ENCODE measurements at regions not wholly inside any gene's neighbourhood (a gene's known extent, or its start where the extent isn't known, plus 50 kb on each side); places are given as distances from the start of the nearest gene placed in this dataset.
"Not testable (repeated sequence)": the region's sequence is repeated elsewhere in the genome, so short reads cannot be mapped to it uniquely, and the experiment has no call there.

- DNase-seq (ENCODE audit: low read depth), result no peak
Measured at GRCh38 chr2:138271467-138271866, 230.1 kb upstream of the SPOPL start.

GRCh38 chr2:138272524-138273195, 228.9 kb upstream of the SPOPL start:
- no peak for DNase-seq (ENCODE audit: low read depth)

GRCh38 chr2:138273280-138273679, 228.3 kb upstream of the SPOPL start:
- DNase-seq (ENCODE audit: low read depth), result not testable (repeated sequence)

GRCh38 chr2:138274421-138275291, 226.9 kb upstream of the SPOPL start:
- DNase-seq (ENCODE audit: low read depth), result no peak

GRCh38 chr2:138275292-138275690, 226.3 kb upstream of the SPOPL start:
- no peak for DNase-seq (ENCODE audit: low read depth)

GRCh38 chr2:138275881-138276280, 225.7 kb upstream of the SPOPL start:
- DNase-seq (ENCODE audit: low read depth), result no peak

GRCh38 chr2:138276339-138276738, 225.2 kb upstream of the SPOPL start:
- no peak for DNase-seq (ENCODE audit: low read depth)

- no peak for DNase-seq (ENCODE audit: low read depth)
Measured at GRCh38 chr2:138277062-138277461, 224.5 kb upstream of the SPOPL start.

GRCh38 chr2:138279871-138280270, 221.7 kb upstream of the SPOPL start:
- DNase-seq (ENCODE audit: low read depth), result no peak

GRCh38 chr2:138280999-138281695, 220.4 kb upstream of the SPOPL start:
- no peak for DNase-seq (ENCODE audit: low read depth)

- DNase-seq (ENCODE audit: low read depth), result no peak
Measured at GRCh38 chr2:138282014-138282672, 219.4 kb upstream of the SPOPL start.

GRCh38 chr2:138291805-138292204, 209.8 kb upstream of the SPOPL start:
- no peak for DNase-seq (ENCODE audit: low read depth)

- no peak for DNase-seq (ENCODE audit: low read depth)
Measured at GRCh38 chr2:138293045-138293444, 208.5 kb upstream of the SPOPL start.

GRCh38 chr2:138293549-138293948, 208.0 kb upstream of the SPOPL start:
- DNase-seq (ENCODE audit: low read depth), result no peak

GRCh38 chr2:138294451-138294850, 207.1 kb upstream of the SPOPL start:
- no peak for DNase-seq (ENCODE audit: low read depth)

- DNase-seq (ENCODE audit: low read depth), result no peak
Measured at GRCh38 chr2:138296365-138296764, 205.2 kb upstream of the SPOPL start.

- no peak for DNase-seq (ENCODE audit: low read depth)
Measured at GRCh38 chr2:138298120-138298814, 203.3 kb upstream of the SPOPL start.

- no peak for DNase-seq (ENCODE audit: low read depth)
Measured at GRCh38 chr2:138298900-138299299, 202.7 kb upstream of the SPOPL start.

- no peak for DNase-seq (ENCODE audit: low read depth)
Measured at GRCh38 chr2:138306626-138307025, 194.9 kb upstream of the SPOPL start.

- no peak for DNase-seq (ENCODE audit: low read depth)
Measured at GRCh38 chr2:138307099-138307498, 194.5 kb upstream of the SPOPL start.

GRCh38 chr2:138309760-138310159, 191.8 kb upstream of the SPOPL start:
- no peak for DNase-seq (ENCODE audit: low read depth)

GRCh38 chr2:138312061-138312460, 189.5 kb upstream of the SPOPL start:
- DNase-seq (ENCODE audit: low read depth), result no peak

Data from HS-5 (cell line).